ENCODE measurements at regions not wholly inside any gene's neighbourhood (a gene's known extent, or its start where the extent isn't known, plus 50 kb on each side); places are given as distances from the start of the nearest gene placed in this dataset.
"Not testable (repeated sequence)": the region's sequence is repeated elsewhere in the genome, so short reads cannot be mapped to it uniquely, and the experiment has no call there.

GRCh38 chr11:16542353-16542752 lies 186.0 kb upstream of the SOX6 start:
- H3K27me3 ChIP-seq (ENCODE audit: control insufficient read depth, insufficient read depth, low read length), result no peaks in the 10 kb centered on the region
- no peak for DNase-seq
- no peak overlapping the region for H3K27ac ChIP-seq (ENCODE audit: low read length)
- no peak overlapping the region for H3K4me3 ChIP-seq (ENCODE audit: low read length)
- no CpG with 5 or more reads among the region's 1 CpG for WGBS (ENCODE audit: insufficient coverage)
- H3K9me3 ChIP-seq (replicated peaks; ENCODE audit: control insufficient read depth, low read depth, low read length), result peaks cover 7% of the 10 kb centered on the region
- H3K4me1 ChIP-seq (ENCODE audit: control insufficient read depth, insufficient read depth, low read length), result no peaks in the 10 kb centered on the region
- H3K36me3 ChIP-seq (ENCODE audit: control insufficient read depth, insufficient read depth, low read length), result no peaks in the 10 kb centered on the region

- H3K27ac ChIP-seq (ENCODE audit: low read length), result no peak overlapping the region
- no peaks in the 10 kb centered on the region for H3K9me3 ChIP-seq (replicated peaks; ENCODE audit: control insufficient read depth, low read depth, low read length)
- 81% methylated on average over 6 of the region's 9 CpGs for WGBS (ENCODE audit: insufficient coverage)
- no peak overlapping the region for H3K4me3 ChIP-seq (ENCODE audit: low read length)
- H3K27me3 ChIP-seq (ENCODE audit: control insufficient read depth, insufficient read depth, low read length), result no peaks in the 10 kb centered on the region
- no peaks in the 10 kb centered on the region for H3K36me3 ChIP-seq (ENCODE audit: control insufficient read depth, insufficient read depth, low read length)
- no peak for DNase-seq
- H3K4me1 ChIP-seq (ENCODE audit: control insufficient read depth, insufficient read depth, low read length), result no peaks in the 10 kb centered on the region
Measured at GRCh38 chr11:16536513-16536912, 180.2 kb upstream of the SOX6 start.

DNA sequence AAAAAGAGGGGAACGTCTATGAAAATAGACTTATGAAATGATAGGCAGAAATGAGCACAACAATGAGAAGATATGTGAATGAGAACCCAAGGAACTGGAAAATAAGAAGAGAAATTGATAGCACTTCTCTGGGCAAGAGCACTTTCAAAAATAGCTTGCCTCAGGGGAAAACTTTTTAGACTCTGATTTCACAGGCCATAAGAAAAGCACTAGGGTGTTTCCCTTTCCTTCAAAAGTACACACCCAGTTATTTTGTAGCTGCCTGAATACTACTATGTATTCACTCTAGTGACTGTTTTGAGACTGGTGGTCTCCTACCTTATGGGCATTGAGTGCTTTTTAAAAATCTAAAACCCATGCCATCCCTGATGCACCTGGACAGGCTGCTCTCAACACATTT lies 172.3 kb upstream of the SOX6 start:
- peak; percentile 12 for DNase-seq
- Histone ChIP-seq H3K4me3 (ENCODE audit: low read length) (no peak overlapping the region), H3K27me3 (ENCODE audit: control insufficient read depth, insufficient read depth, low read length) (no peaks in the 10 kb centered on the region), H3K4me1 (ENCODE audit: control insufficient read depth, insufficient read depth, low read length) (no peaks in the 10 kb centered on the region), H3K27ac (ENCODE audit: low read length) (no peak overlapping the region), H3K9me3 (replicated peaks; ENCODE audit: control insufficient read depth, low read depth, low read length) (no peaks in the 10 kb centered on the region), H3K36me3 (ENCODE audit: control insufficient read depth, insufficient read depth, low read length) (no peaks in the 10 kb centered on the region)
- WGBS (ENCODE audit: insufficient coverage), result 57% methylated on average over 1 of the region's 1 CpG

GRCh38 chr11:16527525-16528246 lies 171.3 kb upstream of the SOX6 start:
- no peak overlapping the region for H3K4me3 ChIP-seq (ENCODE audit: low read length)
- no peak overlapping the region for H3K27ac ChIP-seq (ENCODE audit: low read length)
- H3K27me3 ChIP-seq (ENCODE audit: control insufficient read depth, insufficient read depth, low read length), result no peaks in the 10 kb centered on the region
- H3K4me1 ChIP-seq (ENCODE audit: control insufficient read depth, insufficient read depth, low read length), result no peaks in the 10 kb centered on the region
- H3K9me3 ChIP-seq (replicated peaks; ENCODE audit: control insufficient read depth, low read depth, low read length), result no peaks in the 10 kb centered on the region
- WGBS (ENCODE audit: insufficient coverage), result 100% methylated on average over 1 of the region's 7 CpGs
- no peaks in the 10 kb centered on the region for H3K36me3 ChIP-seq (ENCODE audit: control insufficient read depth, insufficient read depth, low read length)
- no peak for DNase-seq

GRCh38 chr11:16526947-16527346 lies 170.6 kb upstream of the SOX6 start:
- no peak overlapping the region for H3K4me3 ChIP-seq (ENCODE audit: low read length)
- H3K9me3 ChIP-seq (replicated peaks; ENCODE audit: control insufficient read depth, low read depth, low read length), result no peaks in the 10 kb centered on the region
- no peaks in the 10 kb centered on the region for H3K4me1 ChIP-seq (ENCODE audit: control insufficient read depth, insufficient read depth, low read length)
- H3K36me3 ChIP-seq (ENCODE audit: control insufficient read depth, insufficient read depth, low read length), result no peaks in the 10 kb centered on the region
- WGBS (ENCODE audit: insufficient coverage), result 50% methylated on average over 1 of the region's 1 CpG
- no peak overlapping the region for H3K27ac ChIP-seq (ENCODE audit: low read length)
- peak; percentile 14 for DNase-seq
- H3K27me3 ChIP-seq (ENCODE audit: control insufficient read depth, insufficient read depth, low read length), result no peaks in the 10 kb centered on the region

DNA sequence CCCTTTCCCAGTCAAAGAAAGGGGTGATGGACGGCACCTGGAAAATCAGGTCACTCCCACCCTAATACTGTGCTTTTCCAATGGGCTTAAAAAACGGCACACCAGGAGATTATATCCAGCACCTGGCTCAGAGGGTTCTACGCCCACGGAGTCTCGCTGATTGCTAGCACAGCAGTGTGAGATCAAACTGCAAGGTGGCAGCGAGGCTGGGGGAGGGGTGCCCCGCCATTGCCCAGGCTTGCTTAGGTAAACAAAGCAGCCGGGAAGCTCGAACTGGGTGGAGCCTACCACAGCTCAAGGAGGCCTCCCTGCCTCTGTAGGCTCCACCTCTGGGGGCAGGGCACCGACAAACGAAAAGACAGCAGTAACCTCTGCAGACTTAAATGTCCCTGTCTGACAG lies 164.4 kb upstream of the SOX6 start:
- H3K4me3 ChIP-seq (ENCODE audit: low read length); H3K27me3 ChIP-seq (ENCODE audit: control insufficient read depth, insufficient read depth, low read length); H3K27ac ChIP-seq (ENCODE audit: low read length); DNase-seq; H3K4me1 ChIP-seq (ENCODE audit: control insufficient read depth, insufficient read depth, low read length); H3K36me3 ChIP-seq (ENCODE audit: control insufficient read depth, insufficient read depth, low read length); H3K9me3 ChIP-seq (replicated peaks; ENCODE audit: control insufficient read depth, low read depth, low read length): not testable (repeated sequence)
- 96% methylated on average over 7 of the region's 11 CpGs for WGBS (ENCODE audit: insufficient coverage)

- no peaks in the 10 kb centered on the region for H3K27me3 ChIP-seq (ENCODE audit: control insufficient read depth, insufficient read depth, low read length)
- H3K27ac ChIP-seq (ENCODE audit: low read length), result no peak overlapping the region
- H3K4me1 ChIP-seq (ENCODE audit: control insufficient read depth, insufficient read depth, low read length), result no peaks in the 10 kb centered on the region
Measured at GRCh38 chr11:16512899-16513241, 156.5 kb upstream of the SOX6 start.

DNA sequence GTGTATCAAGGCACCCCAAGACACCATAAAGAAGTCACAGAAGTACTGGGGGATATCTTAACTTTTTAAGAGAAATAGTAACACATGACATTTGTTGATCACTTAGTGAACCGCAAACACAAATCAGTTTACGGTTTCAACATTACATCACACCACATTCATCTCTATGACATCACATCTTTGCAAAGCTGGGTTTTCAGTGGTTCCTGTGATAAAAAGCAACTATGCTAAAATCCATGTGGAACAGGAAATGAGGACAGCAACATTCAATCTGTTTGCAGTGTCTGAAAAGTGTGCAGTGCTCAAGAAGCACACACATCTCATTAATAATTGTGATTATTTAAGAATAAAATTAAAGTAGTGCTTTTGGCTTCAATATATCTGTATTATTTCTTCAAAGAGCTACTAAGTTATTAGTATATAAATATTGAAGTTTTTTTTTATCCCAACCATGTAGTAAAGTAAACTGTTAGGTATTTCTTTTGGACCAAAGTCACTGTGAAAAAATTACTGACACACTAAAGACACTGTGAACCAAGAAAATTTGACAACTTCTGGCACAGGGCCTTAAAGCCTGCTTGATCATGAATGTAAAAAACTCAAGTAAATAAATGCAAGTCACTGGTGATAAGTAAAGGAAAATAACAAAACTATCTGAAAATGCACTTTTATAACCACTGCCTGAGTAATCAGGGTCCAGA lies 156.0 kb upstream of the SOX6 start:
- no peaks in the 10 kb centered on the region for H3K36me3 ChIP-seq (ENCODE audit: control insufficient read depth, insufficient read depth, low read length)
- DNase-seq, result no peak
- H3K4me1 ChIP-seq (ENCODE audit: control insufficient read depth, insufficient read depth, low read length), result no peaks in the 10 kb centered on the region
- no peaks in the 10 kb centered on the region for H3K27me3 ChIP-seq (ENCODE audit: control insufficient read depth, insufficient read depth, low read length)
- H3K27ac ChIP-seq (ENCODE audit: low read length), result no peak overlapping the region
- no CpG with 5 or more reads among the region's 2 CpGs for WGBS (ENCODE audit: insufficient coverage)
- no peaks in the 10 kb centered on the region for H3K9me3 ChIP-seq (replicated peaks; ENCODE audit: control insufficient read depth, low read depth, low read length)
- H3K4me3 ChIP-seq (ENCODE audit: low read length), result no peak overlapping the region

More at GRCh38 chr11:16512899-16513241, 156.5 kb upstream of the SOX6 start:
- Histone ChIP-seq H3K9me3 (replicated peaks; ENCODE audit: control insufficient read depth, low read depth, low read length) (no peaks in the 10 kb centered on the region), H3K36me3 (ENCODE audit: control insufficient read depth, insufficient read depth, low read length) (no peaks in the 10 kb centered on the region), H3K4me3 (ENCODE audit: low read length) (no peak overlapping the region)
- DNase-seq, result no peak

GRCh38 chr11:16511116-16512114 lies 155.1 kb upstream of the SOX6 start:
- no peaks in the 10 kb centered on the region for H3K4me1 ChIP-seq (ENCODE audit: control insufficient read depth, insufficient read depth, low read length)
- H3K27ac ChIP-seq (ENCODE audit: low read length), result no peak overlapping the region
- DNase-seq, result no peak
- H3K9me3 ChIP-seq (replicated peaks; ENCODE audit: control insufficient read depth, low read depth, low read length), result no peaks in the 10 kb centered on the region
- no peaks in the 10 kb centered on the region for H3K27me3 ChIP-seq (ENCODE audit: control insufficient read depth, insufficient read depth, low read length)
- no peak overlapping the region for H3K4me3 ChIP-seq (ENCODE audit: low read length)
- 80% methylated on average over 1 of the region's 2 CpGs for WGBS (ENCODE audit: insufficient coverage)
- no peaks in the 10 kb centered on the region for H3K36me3 ChIP-seq (ENCODE audit: control insufficient read depth, insufficient read depth, low read length)

DNA sequence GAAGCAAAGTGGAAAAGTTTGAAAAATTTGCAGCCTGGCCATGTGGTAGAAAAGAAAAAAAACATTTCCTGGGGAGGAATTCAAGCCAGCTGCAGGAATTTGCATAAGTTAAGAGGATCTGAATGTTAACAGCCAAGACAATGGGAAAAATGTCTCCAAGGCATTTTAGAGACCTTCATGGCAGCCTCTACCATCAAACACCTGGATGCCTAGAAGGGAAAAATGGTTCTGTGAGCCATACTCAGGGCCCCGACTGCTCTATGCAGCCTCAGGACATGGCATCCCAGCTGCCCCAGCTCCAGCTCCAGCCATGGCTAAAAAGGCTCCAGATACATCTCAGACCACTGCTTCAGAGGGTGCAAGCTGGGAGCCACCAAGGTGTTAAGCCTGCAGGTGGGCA lies 149.1 kb upstream of the SOX6 start:
- Histone ChIP-seq H3K27ac (ENCODE audit: low read length) (no peak overlapping the region), H3K9me3 (replicated peaks; ENCODE audit: control insufficient read depth, low read depth, low read length) (peaks cover 18% of the 10 kb centered on the region), H3K4me1 (ENCODE audit: control insufficient read depth, insufficient read depth, low read length) (no peaks in the 10 kb centered on the region), H3K27me3 (ENCODE audit: control insufficient read depth, insufficient read depth, low read length) (no peaks in the 10 kb centered on the region), H3K4me3 (ENCODE audit: low read length) (no peak overlapping the region), H3K36me3 (ENCODE audit: control insufficient read depth, insufficient read depth, low read length) (no peaks in the 10 kb centered on the region)
- WGBS (ENCODE audit: insufficient coverage), result 100% methylated on average over 1 of the region's 1 CpG
- DNase-seq, result no peak

Data from muscle of leg (tissue), 3 donors.